GM12864 (cell line): ENCODE measurements at regions not wholly inside any gene's neighbourhood (a gene's known extent, or its start where the extent isn't known, plus 50 kb on each side); places are given as distances from the start of the nearest gene placed in this dataset.

Experiments
- DNase-seq: peaks from one replicate; pipeline ENCODE4 v3.0.0-alpha.2; 2011; ENCODE audit warnings: low read depth
- H3K4me3 ChIP-seq: 2 replicates; pipeline ENCODE4 v1.5.1; 2011; ENCODE audit warnings: mild to moderate bottlenecking, low read depth, low read length, control low read depth
- CTCF ChIP-seq: IDR thresholded peaks from 2 replicates; pipeline ENCODE4 v1.5.1; 2011; ENCODE audit warnings: low read depth, mild to moderate bottlenecking, moderate library complexity, low read length, control low read depth, inconsistent platforms; ENCODE audit errors: missing control alignments

GRCh38 chr17:63246344-63246743 is 199.8 kb downstream of the CYB561 start:
- no peak for DNase-seq
- no peak overlapping the region for H3K4me3 ChIP-seq
- TF ChIP-seq CTCF = no peak

GRCh38 chr17:63247706-63248105 is 198.4 kb downstream of the CYB561 start:
- no peak overlapping the region for H3K4me3 ChIP-seq
- TF ChIP-seq CTCF = no peak
- no peak for DNase-seq

GRCh38 chr17:63249256-63250004 is 196.7 kb downstream of the CYB561 start:
- DNase-seq = no peak
- no peak for TF ChIP-seq CTCF

GRCh38 chr17:63250830-63251229 is 195.3 kb downstream of the CYB561 start:
- no peak for DNase-seq
- no peak for TF ChIP-seq CTCF
- H3K4me3 ChIP-seq = no peak overlapping the region

More at GRCh38 chr17:63249256-63250004, 196.7 kb downstream of the CYB561 start:
- H3K4me3 ChIP-seq = no peak overlapping the region

DNA sequence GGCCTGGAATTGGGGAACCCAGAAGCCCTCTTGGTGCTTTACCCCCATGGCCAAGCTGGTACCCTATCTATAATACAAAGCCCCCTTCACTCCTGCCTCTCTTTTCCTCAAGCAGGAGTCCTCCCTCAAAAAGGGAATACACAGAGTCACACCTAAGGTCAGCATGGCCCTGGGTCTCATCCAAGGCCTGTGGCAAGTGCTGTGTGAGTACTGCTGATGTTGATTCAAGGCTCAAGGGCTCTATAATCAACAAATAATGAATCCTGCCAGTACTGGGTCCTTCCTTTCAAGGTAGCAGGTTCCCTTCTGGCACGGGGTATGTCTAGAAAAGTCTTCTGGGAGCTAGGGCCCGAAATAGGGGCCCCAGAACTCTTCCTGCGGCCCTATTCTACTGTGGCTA is 187.3 kb downstream of the CYB561 start:
- DNase-seq = no peak
- H3K4me3 ChIP-seq = no peak overlapping the region
- TF ChIP-seq CTCF = no peak

DNA sequence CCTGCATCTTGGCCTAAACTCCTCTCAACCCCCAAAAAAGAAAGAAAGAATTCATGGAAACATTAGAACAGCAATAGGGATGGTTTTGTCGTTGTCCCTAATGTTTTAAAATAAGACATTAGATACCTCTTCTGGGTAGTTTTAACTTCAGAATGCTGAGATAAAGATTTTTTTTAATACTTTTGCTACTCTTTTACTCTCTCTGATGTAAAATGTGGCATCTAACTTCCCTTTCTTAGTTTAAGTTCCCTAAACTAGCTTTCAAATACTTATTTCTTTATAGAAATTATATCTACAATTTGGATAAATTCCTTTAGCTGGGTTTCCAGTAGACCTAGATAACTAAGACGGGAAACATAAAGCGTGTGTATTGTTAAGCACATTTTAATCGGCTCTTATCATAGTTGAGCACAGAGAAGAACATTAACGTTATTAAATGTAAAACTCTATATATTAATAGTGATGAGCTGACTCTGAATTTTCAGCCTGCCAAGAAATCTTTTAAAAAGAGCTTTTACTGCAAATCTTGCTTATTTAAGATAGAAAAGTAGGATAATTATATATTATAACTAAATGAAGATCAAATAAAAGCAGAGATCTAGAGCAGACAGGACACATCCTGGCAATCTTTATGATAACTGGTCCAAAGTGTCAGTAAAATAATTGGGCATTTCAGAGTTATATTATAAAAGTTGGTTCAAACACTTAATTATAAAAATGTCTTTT is 183.2 kb downstream of the CYB561 start:
- no peak for TF ChIP-seq CTCF
- H3K4me3 ChIP-seq = no peak overlapping the region
- DNase-seq = no peak

DNA sequence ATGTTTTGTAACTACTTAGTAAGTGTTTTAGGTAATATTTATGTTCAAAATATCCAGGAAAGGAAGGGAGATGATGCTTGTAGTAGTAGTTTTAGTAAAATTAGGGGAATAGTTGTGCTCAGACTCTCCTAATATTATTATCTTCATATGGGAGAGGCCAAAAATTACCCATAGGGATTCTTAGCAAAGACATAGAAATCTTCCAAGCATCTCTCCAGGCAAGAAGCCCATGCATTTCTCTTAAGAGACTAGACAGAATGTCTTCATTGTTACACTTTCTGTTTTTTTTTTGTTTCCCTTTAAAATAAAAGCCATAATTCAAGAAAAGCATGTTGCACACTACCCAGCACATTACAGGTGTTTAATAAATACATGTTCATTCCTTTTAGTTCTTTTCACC is 180.6 kb downstream of the CYB561 start:
- DNase-seq = no peak
- H3K4me3 ChIP-seq = no peak overlapping the region
- no peak for TF ChIP-seq CTCF
